Upper lobe of left lung (tissue), 6 donors: ENCODE measurements at regions not wholly inside any gene's neighbourhood (a gene's known extent, or its start where the extent isn't known, plus 50 kb on each side); places are given as distances from the start of the nearest gene placed in this dataset.
A peak's percentile ranks its signal among the peaks of the same experiment; 100 is the strongest.

Experiments
- ATAC-seq, 2 donors: fragments of 200-7000 bp; cut with Tn5 transposase; one replicate each; pipeline ENCODE4 v1.9.1; 2022; ENCODE audit warnings: mild to moderate bottlenecking in 2 of 2, moderate library complexity in 2 of 2; ENCODE audit not compliant: low FRiP score in 2 of 2
- DNase-seq, 2 donors: peaks; one replicate each; pipeline ENCODE4 v3.0.0-alpha.2; 2019 to 2020
- H3K27ac ChIP-seq, 4 donors: fragments of 200-600 bp; sonication (generic); one replicate each; pipeline ENCODE4 v1.5.1; 2016 to 2019
- H3K27me3 ChIP-seq, 4 donors: fragments of 200-600 bp; sonication (generic); one replicate each; pipeline ENCODE4 v1.5.1; 2017 to 2019
- H3K36me3 ChIP-seq, 4 donors: fragments of 200-600 bp; sonication (generic); one replicate each; pipeline ENCODE4 v1.5.1; 2016 to 2019
- H3K4me1 ChIP-seq, 4 donors: fragments of 200-600 bp; sonication (generic); one replicate each; pipeline ENCODE4 v1.5.1; 2018 to 2019
- H3K4me3 ChIP-seq, 4 donors: fragments of 200-600 bp; sonication (generic); one replicate each; pipeline ENCODE4 v1.5.1; 2017 to 2019; ENCODE audit warnings: mild to moderate bottlenecking in 2 of 4, moderate library complexity in 1 of 4
- H3K9me3 ChIP-seq, 4 donors: fragments of 200-600 bp; sonication (generic); one replicate each; pipeline ENCODE4 v1.5.1; 2018 to 2019
- CTCF ChIP-seq, 6 experiments: fragments of 450-650 bp in 4 of 6; fragments of 200-600 bp in 2 of 6; sonication (generic) in 2 of 6; IDR thresholded peaks; one replicate each; pipeline ENCODE4 v1.5.1; 2016 to 2019; ENCODE audit warnings: antibody characterized with exemption in 6 of 6
- EP300 ChIP-seq, 4 donors: sonication (generic); formaldehyde crosslinking; IDR thresholded peaks; one replicate each; pipeline ENCODE4 v1.5.1; 2017; ENCODE audit warnings: antibody characterized with exemption in 4 of 4, control low read depth in 2 of 4
- POLR2A ChIP-seq, 4 donors: fragments of 450-650 bp; IDR thresholded peaks; one replicate each; pipeline ENCODE4 v1.5.1; 2016 to 2017; ENCODE audit warnings: antibody characterized with exemption in 4 of 4, mild to moderate bottlenecking in 2 of 4
- POLR2AphosphoS5 ChIP-seq, 2 donors: sonication (generic); formaldehyde crosslinking; IDR thresholded peaks; one replicate each; pipeline ENCODE4 v1.5.1; 2017; ENCODE audit warnings: antibody characterized with exemption in 2 of 2
- WGBS, 2 donors: methylation state at CpG; one replicate each; pipeline ENCODE4 v1.1.5; 2017 to 2018; 5-methylcytosine and 5-hydroxymethylcytosine counted together
- donor health status: DM: no; HTN: no; CAD: no; lungs with moderate emphysema.
- donor health status: DM: no; HTN: yes; CAD: no; lungs with severe emphysema.

- Histone ChIP-seq H3K9me3 (no peaks in the 10 kb centered on the region), H3K27ac (no peak overlapping the region), H3K4me3 (no peak overlapping the region), H3K27me3 (no peaks in the 10 kb centered on the region), H3K36me3 (no peaks in the 10 kb centered on the region), H3K4me1 (no peaks in the 10 kb centered on the region)
- whole genome bisulfite sequencing, 2 donors, result 68 to 93% methylated on average over 4 of the region's 4 CpGs
- DNase-seq (no peak), ATAC-seq (peak in 1 of 2 donors; percentile 34)
- no peak for TF ChIP-seq CTCF (IDR thresholded peaks at IDR 0.05)
- no peak for TF ChIP-seq POLR2AphosphoS5 (IDR thresholded peaks at IDR 0.05)
Observed at GRCh38 chr5:99928490-99928889, 606.7 kb upstream of the FAM174A start.

DNA sequence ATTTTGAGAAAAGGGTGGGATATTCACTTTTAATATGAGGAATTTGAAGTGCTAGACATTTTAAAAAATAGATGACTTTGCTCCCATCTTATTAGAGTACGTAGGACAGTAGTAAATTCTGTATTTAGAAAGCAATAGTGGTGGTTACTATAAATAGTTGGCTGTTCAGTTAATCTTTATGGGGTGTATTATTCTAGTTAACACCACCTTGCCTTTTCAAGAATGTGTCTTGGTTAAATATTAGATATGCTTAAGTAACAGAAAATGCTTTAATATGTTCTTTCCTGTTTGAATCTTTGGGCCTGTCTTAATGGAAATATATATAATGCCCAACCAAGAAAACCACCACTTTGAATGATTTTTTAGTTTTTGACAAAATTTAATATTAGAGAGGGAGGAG lies 608.7 kb upstream of the FAM174A start:
- Histone ChIP-seq H3K27ac (no peak overlapping the region), H3K4me1 (no peaks in the 10 kb centered on the region), H3K4me3 (no peak overlapping the region), H3K27me3 (no peaks in the 10 kb centered on the region), H3K9me3 (no peaks in the 10 kb centered on the region), H3K36me3 (no peaks in the 10 kb centered on the region)
- 61 to 68% methylated on average over 1 of the region's 1 CpG for WGBS, 2 donors
- DNase-seq, result no peak
- TF ChIP-seq POLR2A (IDR thresholded peaks at IDR 0.05) (no peak), EP300 (IDR thresholded peaks at IDR 0.05) (no peak), POLR2AphosphoS5 (IDR thresholded peaks at IDR 0.05) (no peak), CTCF (IDR thresholded peaks at IDR 0.05) (no peak)
- no peak for ATAC-seq

- Histone ChIP-seq H3K27ac (no peak overlapping the region), H3K4me1 (no peaks in the 10 kb centered on the region), H3K9me3 (no peaks in the 10 kb centered on the region), H3K27me3 (no peaks in the 10 kb centered on the region), H3K36me3 (no peaks in the 10 kb centered on the region), H3K4me3 (no peak overlapping the region)
- ATAC-seq (no peak), DNase-seq (no peak)
- TF ChIP-seq EP300 (IDR thresholded peaks at IDR 0.05), result no peak
- no peak for TF ChIP-seq POLR2A (IDR thresholded peaks at IDR 0.05)
- TF ChIP-seq CTCF (IDR thresholded peaks at IDR 0.05), result no peak
- no peak for TF ChIP-seq POLR2AphosphoS5 (IDR thresholded peaks at IDR 0.05)
Observed at GRCh38 chr5:99922386-99922785, 612.8 kb upstream of the FAM174A start.

DNA sequence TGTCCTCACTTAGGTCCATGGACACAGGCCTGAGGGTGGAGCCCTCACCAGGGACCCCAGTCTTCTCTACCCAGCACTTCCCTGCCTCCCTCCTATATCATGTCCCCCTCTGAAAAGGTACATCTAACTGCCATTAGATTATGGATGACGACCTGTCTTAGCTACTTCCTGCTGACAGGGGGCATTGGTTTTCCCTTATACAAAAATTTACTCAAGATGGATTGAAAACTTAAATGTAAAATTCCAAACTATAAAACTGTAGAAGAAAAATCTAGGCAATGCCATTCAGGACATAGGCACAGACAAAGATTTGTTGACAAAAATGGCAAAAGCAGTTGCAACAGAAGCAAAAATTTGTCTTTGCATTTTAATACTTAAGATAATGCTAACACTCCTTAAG lies 623.2 kb upstream of the FAM174A start:
- DNase-seq (no peak), ATAC-seq (no peak)
- Histone ChIP-seq H3K27me3 (no peaks in the 10 kb centered on the region), H3K4me1 (no peaks in the 10 kb centered on the region), H3K36me3 (no peaks in the 10 kb centered on the region), H3K4me3 (no peak overlapping the region), H3K9me3 (no peaks in the 10 kb centered on the region), H3K27ac (no peak overlapping the region)
- 62 to 67% methylated on average over 1 of the region's 1 CpG for WGBS, 2 donors
- TF ChIP-seq CTCF (IDR thresholded peaks at IDR 0.05), result no peak
- no peak for TF ChIP-seq POLR2AphosphoS5 (IDR thresholded peaks at IDR 0.05)
- no peak for TF ChIP-seq POLR2A (IDR thresholded peaks at IDR 0.05)
- no peak for TF ChIP-seq EP300 (IDR thresholded peaks at IDR 0.05)

GRCh38 chr5:99906776-99907175 lies 628.4 kb upstream of the FAM174A start:
- Histone ChIP-seq H3K27me3 (no peaks in the 10 kb centered on the region), H3K4me1 (no peaks in the 10 kb centered on the region), H3K9me3 (no peaks in the 10 kb centered on the region), H3K36me3 (no peaks in the 10 kb centered on the region), H3K27ac (no peak overlapping the region), H3K4me3 (no peak overlapping the region)
- DNase-seq (no peak), ATAC-seq (no peak)
- 77 to 95% methylated on average over 1 of the region's 1 CpG for WGBS, 2 donors
- TF ChIP-seq POLR2AphosphoS5 (IDR thresholded peaks at IDR 0.05) (no peak), POLR2A (IDR thresholded peaks at IDR 0.05) (no peak), CTCF (IDR thresholded peaks at IDR 0.05) (no peak), EP300 (IDR thresholded peaks at IDR 0.05) (no peak)
